HG03457 (cell line): ENCODE measurements at regions not wholly inside any gene's neighbourhood (a gene's known extent, or its start where the extent isn't known, plus 50 kb on each side); places are given as distances from the start of the nearest gene placed in this dataset.
"Not testable (repeated sequence)": the region's sequence is repeated elsewhere in the genome, so short reads cannot be mapped to it uniquely, and the experiment has no call there.

ENCODE experiments used
- ATAC-seq: cut with Tn5 transposase; IDR thresholded peaks from one replicate; pipeline ENCODE4 v1.9.1; 2021; ENCODE audit warnings: moderate number of reproducible peaks; ENCODE audit not compliant: unreplicated experiment

DNA sequence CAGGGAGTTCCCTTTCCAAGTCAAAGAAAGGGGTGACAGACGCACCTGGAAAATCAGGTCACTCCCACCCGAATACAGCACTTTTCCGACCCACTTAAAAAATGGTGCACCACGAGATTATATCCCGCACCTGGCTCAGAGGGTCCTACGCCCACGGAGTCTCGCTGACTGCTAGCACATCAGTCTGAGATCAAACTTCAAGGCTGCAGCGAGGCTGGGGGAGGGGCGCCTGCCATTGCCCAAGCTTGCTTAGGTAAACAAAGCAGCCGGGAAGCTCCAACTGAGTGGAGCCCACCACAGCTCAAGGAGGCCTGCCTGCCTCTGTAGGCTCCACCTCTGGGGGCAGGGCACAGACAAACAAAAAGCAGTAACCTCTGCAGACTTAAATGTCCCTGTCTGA is 277.8 kb upstream of the ARHGAP42 start:
- not testable (repeated sequence) for ATAC-seq

GRCh38 chr11:100419518-100419917 is 267.6 kb upstream of the ARHGAP42 start:
- no peak for ATAC-seq

DNA sequence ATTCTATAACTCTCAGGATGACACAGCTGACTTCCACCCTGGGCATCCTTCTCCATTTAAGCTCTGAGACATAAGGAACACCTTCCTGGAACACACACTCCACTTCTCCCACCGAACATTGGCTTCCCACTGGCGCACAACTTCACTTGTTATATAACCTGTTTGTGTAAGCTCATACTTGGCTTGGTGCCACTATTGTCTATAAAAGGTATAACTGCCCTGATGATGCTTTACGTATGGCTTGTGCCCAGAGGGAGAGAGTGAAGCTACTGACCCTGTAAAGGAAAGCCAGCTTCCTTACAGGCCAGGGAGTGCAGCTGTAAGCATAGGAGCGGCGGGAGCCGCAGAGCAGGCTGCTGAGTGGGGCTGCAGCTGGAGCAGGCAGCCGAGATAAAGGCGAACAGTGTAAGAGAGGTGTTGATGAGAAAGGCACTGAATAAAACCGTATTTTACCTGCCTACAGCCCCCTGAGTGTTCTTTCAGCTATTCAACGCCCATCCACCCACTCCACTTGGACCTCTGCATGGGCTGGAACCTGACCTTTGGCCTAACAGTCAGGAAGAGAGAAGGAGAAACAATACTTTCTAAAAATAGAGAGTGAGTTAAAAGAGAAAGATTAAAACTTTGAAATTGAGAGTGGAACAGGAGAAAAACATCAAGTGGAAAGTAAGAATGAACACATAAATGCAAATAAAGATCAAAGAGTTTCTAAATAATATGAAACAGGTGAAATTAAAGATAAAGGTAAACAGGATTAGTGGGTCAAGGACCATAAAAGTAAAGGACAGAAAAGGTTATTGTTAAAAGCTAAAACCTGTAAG is 252.1 kb upstream of the ARHGAP42 start:
- ATAC-seq = no peak

DNA sequence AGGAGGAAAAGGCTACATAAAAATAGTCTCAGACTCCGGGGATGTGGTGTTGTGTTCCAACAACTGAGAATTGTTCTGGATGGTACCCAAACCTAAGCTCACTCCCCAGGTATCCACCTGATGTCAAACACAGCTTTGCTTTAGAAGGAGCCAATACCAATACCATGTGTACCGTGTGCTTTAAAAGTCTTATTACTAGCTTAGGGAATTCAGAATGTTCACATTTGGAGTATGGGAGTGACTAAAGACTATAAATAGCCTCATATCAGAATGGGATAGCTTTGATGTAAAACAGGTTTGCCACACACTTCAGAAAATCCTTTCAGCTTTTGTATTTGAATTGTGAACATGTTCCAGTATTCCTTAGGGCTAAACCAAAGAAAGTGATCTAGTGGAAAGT is 248.7 kb upstream of the ARHGAP42 start:
- no peak for ATAC-seq

DNA sequence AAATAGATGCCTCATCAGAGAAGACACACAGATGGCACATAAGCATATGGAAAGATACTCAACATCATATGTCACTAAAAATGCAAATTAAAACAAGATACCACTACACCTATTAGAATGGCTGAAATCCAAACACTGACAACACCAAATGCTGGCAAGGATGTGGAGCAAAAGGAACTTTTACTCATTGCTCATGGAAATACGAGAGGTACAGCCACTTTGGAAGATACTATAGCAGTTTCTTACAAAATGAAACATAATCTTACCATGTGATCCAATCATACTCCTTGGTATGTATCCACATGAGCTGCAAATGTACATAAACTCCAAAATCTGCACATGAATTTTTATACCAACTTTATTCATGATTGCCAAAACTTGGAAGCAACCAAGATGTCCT is 246.0 kb upstream of the ARHGAP42 start:
- no peak for ATAC-seq

GRCh38 chr11:100442017-100442416 is 245.1 kb upstream of the ARHGAP42 start:
- no peak for ATAC-seq

GRCh38 chr11:100445231-100445735 is 241.8 kb upstream of the ARHGAP42 start:
- no peak for ATAC-seq

DNA sequence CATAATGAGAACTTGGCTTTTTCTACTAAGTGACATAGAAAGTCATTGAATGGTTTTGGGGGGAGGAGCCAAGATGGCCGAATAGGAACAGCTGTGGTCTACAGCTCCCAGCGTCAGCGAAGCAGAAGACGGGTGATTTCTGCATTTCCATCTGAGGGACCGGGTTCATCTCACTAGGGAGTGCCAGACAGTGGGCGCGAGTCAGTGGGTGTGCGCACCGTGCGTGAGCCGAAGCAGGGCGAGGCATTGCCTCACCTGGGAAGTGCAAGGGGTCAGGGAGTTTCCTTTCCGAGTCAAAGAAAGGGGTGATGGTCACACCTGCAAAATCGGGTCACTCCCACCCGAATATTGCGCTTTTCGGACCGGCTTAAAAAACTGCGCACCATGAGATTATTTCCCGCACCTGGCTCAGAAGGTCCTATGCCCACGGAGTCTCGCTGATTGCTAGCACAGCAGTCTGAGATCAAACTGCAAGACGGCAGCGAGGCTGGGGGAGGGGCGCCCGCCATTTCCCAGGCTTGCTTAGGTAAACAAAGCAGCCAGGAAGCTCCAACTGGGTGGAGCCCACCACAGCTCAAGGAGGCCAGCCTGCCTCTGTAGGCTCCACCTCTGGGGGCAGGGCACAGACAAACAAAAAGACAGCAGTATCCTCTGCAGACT is 235.2 kb upstream of the ARHGAP42 start:
- not testable (repeated sequence) for ATAC-seq

- ATAC-seq = no peak
These were observed 227.3 kb upstream of the ARHGAP42 start for GRCh38 chr11:100459811-100460210.

- ATAC-seq = no peak
These were observed 226.7 kb upstream of the ARHGAP42 start for GRCh38 chr11:100460426-100460825.

DNA sequence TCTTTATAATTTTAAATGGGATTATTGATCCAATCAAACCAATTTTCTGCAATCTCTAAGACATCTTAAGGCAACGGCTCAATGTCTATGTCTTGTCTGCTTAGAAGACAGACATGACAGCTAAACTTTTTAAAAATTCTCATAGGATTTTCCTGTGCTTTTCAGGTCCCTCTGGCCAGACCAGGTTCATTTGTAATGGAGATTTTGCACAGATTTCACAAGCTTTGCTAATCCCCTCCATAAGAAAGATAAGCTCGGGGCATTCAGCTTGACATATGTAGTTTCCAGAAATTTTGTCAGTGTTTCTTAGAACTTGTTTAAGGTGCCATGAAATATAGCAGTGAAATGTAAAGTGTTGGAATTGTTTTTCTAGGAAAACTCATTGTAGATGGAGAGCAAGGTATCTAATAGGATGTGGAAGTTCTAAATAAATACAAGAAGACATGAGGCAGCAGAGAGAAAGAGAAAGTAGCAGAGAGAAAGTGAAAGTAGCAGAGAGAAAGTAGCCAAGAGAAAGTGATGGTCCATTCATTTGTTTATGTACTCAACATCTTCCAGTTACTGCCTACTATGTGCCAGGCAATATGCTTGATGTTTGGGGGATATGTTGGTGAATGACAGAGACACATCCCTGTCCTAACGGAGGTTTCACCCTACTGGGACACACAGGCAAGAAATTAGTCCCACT is 219.1 kb upstream of the ARHGAP42 start:
- ATAC-seq = no peak

GRCh38 chr11:100469835-100470234 is 217.3 kb upstream of the ARHGAP42 start:
- ATAC-seq = no peak

DNA sequence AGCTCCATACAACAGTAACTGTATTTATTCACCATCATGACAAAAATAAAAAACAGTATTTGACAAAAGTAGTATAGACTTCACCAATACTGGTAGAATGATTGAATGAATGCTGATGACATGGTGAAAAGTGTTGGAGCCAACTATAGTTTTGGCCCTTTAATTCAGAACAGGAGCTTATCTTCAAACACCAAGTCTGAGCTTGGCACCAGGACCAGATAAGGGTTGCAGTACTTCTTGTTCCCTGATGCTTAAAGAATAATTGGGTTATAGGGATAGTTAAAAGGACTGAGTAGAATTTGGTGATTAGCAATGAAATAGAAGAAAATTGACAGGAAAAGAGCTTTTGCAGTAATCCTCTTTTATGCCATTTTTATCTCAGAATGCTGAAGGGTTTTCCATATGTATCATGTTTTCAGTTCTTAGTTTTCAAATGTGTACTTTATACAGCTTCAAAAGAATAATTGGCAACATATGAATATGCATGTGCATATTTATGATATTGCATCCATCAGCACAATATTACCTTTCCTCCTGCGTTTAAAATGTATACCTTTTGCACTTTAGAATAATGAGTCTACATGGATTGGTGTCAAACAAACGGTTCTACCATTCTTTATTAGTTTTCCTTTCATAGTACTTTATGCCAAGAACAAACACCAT is 214.2 kb upstream of the ARHGAP42 start:
- no peak for ATAC-seq

GRCh38 chr11:100473390-100473740 is 213.7 kb upstream of the ARHGAP42 start:
- ATAC-seq = no peak

DNA sequence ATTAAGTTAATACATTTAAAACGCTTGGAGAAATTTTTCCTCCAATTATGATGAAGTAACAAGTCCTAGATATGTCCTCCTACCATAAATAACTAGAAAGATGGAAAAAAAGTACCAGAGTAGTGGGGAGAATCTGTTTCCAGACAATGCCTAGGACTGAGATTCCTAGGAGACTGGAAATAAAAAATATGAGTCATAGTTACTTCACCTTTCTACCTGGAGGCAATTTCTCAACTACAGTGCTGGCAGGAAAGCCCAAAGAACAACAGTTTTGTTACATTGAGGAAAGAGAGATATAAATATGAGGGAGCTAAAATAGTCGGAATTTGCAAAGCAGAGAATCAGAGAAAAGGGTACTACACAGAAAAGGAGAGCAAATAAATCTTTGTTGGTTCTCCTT is 202.1 kb upstream of the ARHGAP42 start:
- no peak for ATAC-seq

DNA sequence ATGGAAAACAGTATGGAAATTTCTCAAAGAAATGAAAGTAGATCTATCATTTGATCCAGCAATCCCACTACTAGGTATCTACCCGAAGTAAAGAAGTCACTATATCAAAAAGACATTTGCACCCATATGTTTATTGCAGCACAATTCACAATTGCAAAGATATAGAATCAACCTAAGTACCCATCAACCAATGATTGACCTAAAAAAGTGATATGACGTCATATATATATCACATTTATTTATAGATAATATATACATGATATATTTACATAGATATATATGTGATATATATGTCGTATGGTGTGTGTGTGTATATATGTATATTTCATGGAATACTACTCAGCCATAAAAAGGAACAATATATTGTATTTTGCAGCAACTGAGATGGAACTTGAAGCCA is 188.3 kb upstream of the ARHGAP42 start:
- ATAC-seq = no peak

DNA sequence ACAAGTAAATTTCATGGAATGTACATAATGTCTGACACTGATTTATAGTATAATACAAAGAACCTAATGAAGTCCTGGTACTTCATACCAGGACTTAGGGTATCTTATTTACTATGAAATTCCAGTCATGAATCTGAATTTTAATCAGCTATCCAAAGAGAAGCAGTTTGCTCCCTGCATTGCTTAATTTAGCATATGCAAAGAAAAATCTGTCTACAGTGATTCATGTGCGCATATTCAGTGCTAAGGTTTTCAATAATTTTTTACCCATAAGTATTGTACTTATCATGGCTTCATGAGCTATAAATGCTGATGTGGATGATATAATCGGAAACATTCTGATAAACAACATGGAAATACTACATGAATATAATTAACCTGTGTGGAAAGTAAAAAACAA is 185.6 kb upstream of the ARHGAP42 start:
- ATAC-seq = no peak

DNA sequence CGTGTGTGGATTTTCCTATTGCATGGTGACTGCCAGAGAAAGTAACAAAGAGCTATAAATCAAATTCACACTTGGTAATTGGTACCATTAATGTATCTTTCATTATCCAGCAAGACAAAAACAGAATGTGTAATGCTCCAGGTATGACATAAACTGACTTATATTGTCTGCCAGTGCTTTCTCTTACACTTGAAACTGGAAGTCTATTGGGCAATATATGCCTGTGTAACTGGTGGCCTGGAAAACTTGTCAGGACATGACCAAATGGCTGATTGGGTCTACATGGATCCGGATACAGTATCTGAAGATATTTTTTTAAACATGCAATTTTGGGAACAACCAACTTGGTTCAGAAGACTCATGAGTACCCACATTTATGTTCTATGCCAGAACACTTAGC is 174.6 kb upstream of the ARHGAP42 start:
- no peak for ATAC-seq

DNA sequence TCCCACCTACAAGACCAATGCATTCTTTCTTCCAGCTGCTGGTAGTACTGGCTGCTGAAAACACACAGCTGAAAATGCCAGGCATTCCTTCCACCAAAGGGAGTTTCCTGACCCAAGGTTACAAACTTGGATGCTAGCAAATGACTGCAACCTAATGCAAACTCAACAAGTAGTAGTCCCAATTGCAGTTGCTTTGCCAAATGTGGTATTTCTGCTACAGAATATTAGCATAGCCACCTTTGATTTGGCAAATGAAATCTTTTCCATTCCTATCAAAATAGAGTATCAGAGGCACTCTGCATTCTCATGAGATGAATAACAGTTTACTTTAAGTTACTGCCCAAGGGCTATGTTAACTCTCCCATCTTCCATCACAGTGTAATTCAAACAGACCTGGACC is 172.0 kb upstream of the ARHGAP42 start:
- no peak for ATAC-seq

- ATAC-seq = no peak
These were observed 161.9 kb upstream of the ARHGAP42 start for GRCh38 chr11:100525197-100525596.

DNA sequence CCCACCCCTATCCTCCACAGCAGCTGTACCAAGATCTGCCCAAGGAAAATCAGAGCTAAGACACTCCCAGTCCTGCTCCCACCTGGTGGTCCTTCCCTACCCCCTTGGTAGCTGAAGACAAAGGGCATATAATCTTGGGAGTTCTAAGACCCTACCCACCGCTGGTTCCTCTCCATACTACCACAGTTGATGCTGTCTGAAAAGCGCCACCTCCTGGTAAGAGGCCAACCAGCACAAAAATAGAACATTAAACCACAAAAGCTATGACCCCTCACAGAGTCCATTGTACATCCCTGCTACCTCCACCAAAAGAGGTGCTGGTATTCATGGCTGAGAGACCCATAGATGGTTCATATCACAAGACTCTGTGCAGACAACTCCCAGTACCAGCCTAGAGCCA is 161.5 kb upstream of the ARHGAP42 start:
- no peak for ATAC-seq
